Neural progenitor cell (in vitro differentiated cells): ENCODE measurements at regions not wholly inside any gene's neighbourhood (a gene's known extent, or its start where the extent isn't known, plus 50 kb on each side); places are given as distances from the start of the nearest gene placed in this dataset.

Experiments
- DNase-seq: peaks from one replicate; pipeline ENCODE4 v3.0.0-alpha.2; 2016; ENCODE audit warnings: low spot score
- H2AFZ ChIP-seq: fragments of 200-600 bp; sonication (generic); replicated peaks from 2 replicates; pipeline ENCODE4 v1.6.1; 2016; ENCODE audit warnings: antibody characterized with exemption
- H3F3A ChIP-seq: fragments of 200-600 bp; sonication (generic); 2 replicates; pipeline ENCODE4 v1.6.1; 2016; ENCODE audit warnings: antibody characterized with exemption, low read depth
- H3K27ac ChIP-seq: fragments of 200-600 bp; sonication (generic); 2 replicates; pipeline ENCODE4 v1.5.1; 2016; ENCODE audit warnings: mild to moderate bottlenecking
- H3K27me3 ChIP-seq: fragments of 200-600 bp; sonication (generic); 2 replicates; pipeline ENCODE4 v1.6.1; 2016; ENCODE audit warnings: mild to moderate bottlenecking, moderate library complexity
- H3K36me3 ChIP-seq: fragments of 200-600 bp; sonication (generic); 2 replicates; pipeline ENCODE4 v1.5.1; 2016
- H3K4me1 ChIP-seq: fragments of 200-600 bp; sonication (generic); 2 replicates; pipeline ENCODE4 v1.6.1; 2016; ENCODE audit warnings: mixed run types
- H3K4me2 ChIP-seq: fragments of 200-600 bp; sonication (generic); 2 replicates; pipeline ENCODE4 v1.6.1; 2016
- H3K4me3 ChIP-seq: fragments of 200-600 bp; sonication (generic); 2 replicates; pipeline ENCODE4 v1.5.1; 2016
- H3K79me2 ChIP-seq: fragments of 200-600 bp; sonication (generic); 2 replicates; pipeline ENCODE4 v1.6.1; 2016; ENCODE audit warnings: low read depth
- H3K9ac ChIP-seq: fragments of 200-600 bp; sonication (generic); 2 replicates; pipeline ENCODE4 v1.6.1; 2016
- H3K9me3 ChIP-seq: fragments of 200-600 bp; sonication (generic); 2 replicates; pipeline ENCODE4 v1.5.1; 2016; ENCODE audit warnings: low read depth
- H4K20me1 ChIP-seq: fragments of 200-600 bp; sonication (generic); 2 replicates; pipeline ENCODE4 v1.6.1; 2016; ENCODE audit warnings: low read depth
- H3K27ac Mint-ChIP-seq: 3 replicates; pipeline ENCODE4 v1.8.0; 2021; ENCODE audit warnings: mixed read lengths
- H3K27me3 Mint-ChIP-seq: 2 replicates; pipeline ENCODE4 v1.8.0; 2022; ENCODE audit warnings: low read depth, mild to moderate bottlenecking, inconsistent platforms, moderate library complexity, mixed read lengths; ENCODE audit not compliant: insufficient read depth
- H3K36me3 Mint-ChIP-seq: 3 replicates; pipeline ENCODE4 v1.8.0; 2021; ENCODE audit warnings: mixed read lengths
- H3K4me1 Mint-ChIP-seq: 3 replicates; pipeline ENCODE4 v1.8.0; 2021; ENCODE audit warnings: mixed read lengths
- H3K4me3 Mint-ChIP-seq: 3 replicates; pipeline ENCODE4 v1.8.0; 2021; ENCODE audit warnings: mild to moderate bottlenecking, moderate library complexity, mixed read lengths
- H3K9me3 Mint-ChIP-seq: 3 replicates; pipeline ENCODE4 v1.8.0; 2020; ENCODE audit warnings: mixed read lengths
- CTCF ChIP-seq: fragments of 200-600 bp; sonication (generic); IDR thresholded peaks from 2 replicates; pipeline ENCODE4 v1.5.1; 2017; ENCODE audit warnings: antibody characterized with exemption, mild to moderate bottlenecking
- EZH2 ChIP-seq: fragments of 200-600 bp; sonication (generic); IDR thresholded peaks from 2 replicates; pipeline ENCODE4 v1.6.1; 2017; ENCODE audit warnings: antibody characterized with exemption, mild to moderate bottlenecking, moderate library complexity
- EZH2phosphoT487 ChIP-seq: fragments of 200-600 bp; sonication (generic); IDR thresholded peaks from 2 replicates; pipeline ENCODE4 v1.6.1; 2017; ENCODE audit warnings: antibody characterized with exemption

DNA sequence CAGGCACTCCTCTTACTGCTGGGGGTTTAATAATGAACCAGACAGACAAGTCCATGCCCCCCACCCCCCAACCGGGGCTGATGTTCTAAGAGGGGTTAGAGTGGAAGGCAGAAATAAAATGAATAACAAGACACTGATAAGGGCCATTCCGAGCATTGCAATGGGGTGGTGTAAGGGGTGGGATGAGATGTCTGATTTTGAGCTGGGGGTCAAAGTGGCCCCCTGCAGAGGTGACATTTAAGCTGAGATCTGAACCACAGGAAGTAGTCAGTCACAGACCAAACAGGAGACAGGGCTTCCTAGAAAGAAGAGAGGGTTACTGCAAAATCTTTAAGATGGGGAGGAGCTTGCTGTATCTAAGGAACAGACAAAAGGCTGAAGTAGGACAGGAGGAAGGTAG lies 180.6 kb upstream of the SH3BP4 start:
- Histone ChIP-seq H3K27ac (no peak overlapping the region), H3K9me3 (no peaks in the 10 kb centered on the region), H3K4me1 (peaks cover 21% of the 10 kb centered on the region), H2AFZ (no peak overlapping the region), H3K36me3 (no peaks in the 10 kb centered on the region), H3K4me2 (no peak overlapping the region), H3K27me3 (no peaks in the 10 kb centered on the region), H3F3A (peaks cover 11% of the 10 kb centered on the region), H4K20me1 (no peaks in the 10 kb centered on the region), H3K79me2 (no peaks in the 10 kb centered on the region), H3K4me3 (no peak overlapping the region), H3K9ac (no peak overlapping the region)
- H3K36me3 Mint-ChIP-seq = peaks cover 2% of the 10 kb centered on the region
- no peak for TF ChIP-seq CTCF
- no peak for TF ChIP-seq EZH2
- TF ChIP-seq EZH2phosphoT487 = no peak
- H3K27ac Mint-ChIP-seq = peak overlapping the region; percentile 99
- H3K9me3 Mint-ChIP-seq = peaks cover 10% of the 10 kb centered on the region
- peaks cover 54% of the 10 kb centered on the region for H3K4me1 Mint-ChIP-seq
- no peak for DNase-seq
- H3K4me3 Mint-ChIP-seq = peak overlapping the region; percentile 12
- H3K27me3 Mint-ChIP-seq = peaks cover 4% of the 10 kb centered on the region

DNA sequence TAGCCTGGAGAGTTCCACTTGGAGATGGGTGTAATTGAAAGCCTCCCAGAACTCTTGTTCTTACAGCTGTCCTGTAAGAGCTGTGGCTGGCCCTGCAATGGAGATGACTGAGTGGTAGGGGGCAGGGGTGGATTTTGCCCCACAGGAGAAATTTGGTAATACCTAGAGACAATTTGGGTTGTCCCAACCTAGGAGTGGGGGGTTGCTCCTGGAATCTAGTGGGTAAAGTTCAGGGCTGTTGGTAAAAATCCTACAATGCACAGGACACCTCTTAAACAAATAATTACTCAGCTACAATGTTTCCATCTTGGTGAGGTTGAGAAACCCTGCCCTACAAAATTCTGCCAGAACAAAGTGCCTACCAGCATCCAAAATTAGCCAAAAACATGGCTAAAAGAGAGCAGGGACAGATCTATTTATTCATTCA lies 181.1 kb upstream of the SH3BP4 start:
- no peak overlapping the region for H3K9ac ChIP-seq
- H4K20me1 ChIP-seq = no peaks in the 10 kb centered on the region
- H2AFZ ChIP-seq = no peak overlapping the region
- no peak for DNase-seq
- Mint-ChIP-seq H3K27ac (peak overlapping the region; percentile 99), H3K9me3 (peaks cover 10% of the 10 kb centered on the region), H3K4me1 (peaks cover 54% of the 10 kb centered on the region), H3K4me3 (no peak overlapping the region), H3K36me3 (peaks cover 2% of the 10 kb centered on the region), H3K27me3 (peaks cover 4% of the 10 kb centered on the region)
- peaks cover 11% of the 10 kb centered on the region for H3F3A ChIP-seq
- no peaks in the 10 kb centered on the region for H3K27me3 ChIP-seq
- H3K4me2 ChIP-seq = peak overlapping the region; percentile 3
- no peak overlapping the region for H3K27ac ChIP-seq
- TF ChIP-seq EZH2phosphoT487 (no peak), CTCF (no peak), EZH2 (no peak)
- H3K4me1 ChIP-seq = peaks cover 21% of the 10 kb centered on the region
- no peaks in the 10 kb centered on the region for H3K79me2 ChIP-seq
- H3K36me3 ChIP-seq = no peaks in the 10 kb centered on the region
- H3K9me3 ChIP-seq = no peaks in the 10 kb centered on the region
- H3K4me3 ChIP-seq = no peak overlapping the region

- DNase-seq = peak; percentile 57
- Mint-ChIP-seq H3K4me3 (peak overlapping the region; percentile 65), H3K27ac (peak overlapping the region; percentile 99), H3K27me3 (peaks cover 4% of the 10 kb centered on the region), H3K9me3 (peaks cover 10% of the 10 kb centered on the region), H3K4me1 (peaks cover 54% of the 10 kb centered on the region), H3K36me3 (peaks cover 2% of the 10 kb centered on the region)
- TF ChIP-seq EZH2 (no peak), EZH2phosphoT487 (no peak), CTCF (no peak)
- Histone ChIP-seq H3K4me3 (no peak overlapping the region), H3K27ac (peak overlapping the region; percentile 2), H3K4me2 (peak overlapping the region; percentile 3), H3F3A (peaks cover 11% of the 10 kb centered on the region), H3K27me3 (no peaks in the 10 kb centered on the region), H4K20me1 (no peaks in the 10 kb centered on the region), H3K36me3 (no peaks in the 10 kb centered on the region), H3K9me3 (no peaks in the 10 kb centered on the region), H3K4me1 (peaks cover 21% of the 10 kb centered on the region), H3K79me2 (no peaks in the 10 kb centered on the region), H2AFZ (no peak overlapping the region), H3K9ac (no peak overlapping the region)
These were observed 181.7 kb upstream of the SH3BP4 start for GRCh38 chr2:234770031-234770506.
